Gastroesophageal sphincter (tissue), 4 donors: ENCODE measurements at regions not wholly inside any gene's neighbourhood (a gene's known extent, or its start where the extent isn't known, plus 50 kb on each side); places are given as distances from the start of the nearest gene placed in this dataset.

Experiments
- ATAC-seq: fragments of 150-250 bp; one replicate; pipeline ENCODE4 v1.9.1; 2016; ENCODE audit warnings: mild to moderate bottlenecking, moderate library complexity
- H3K27ac ChIP-seq, 4 donors: fragments of 200-600 bp; sonication (generic) in 3 of 4; 1 replicate in 3 of 4; 2 replicates in 1 of 4; pipeline ENCODE4 v1.5.1; 2016 to 2019
- H3K27me3 ChIP-seq: fragments of 200-600 bp; sonication (generic); one replicate; pipeline ENCODE4 v1.5.1; 2019
- H3K36me3 ChIP-seq, 2 donors: fragments of 200-600 bp; sonication (generic); one replicate each; pipeline ENCODE4 v1.5.1; 2019; ENCODE audit warnings: control low read depth in 1 of 2
- H3K4me1 ChIP-seq, 3 donors: fragments of 200-600 bp; sonication (generic); 1 replicate in 2 of 3; 2 replicates in 1 of 3; pipeline ENCODE4 v1.5.1; 2016 to 2019; ENCODE audit warnings: control low read depth in 2 of 3
- H3K4me3 ChIP-seq, 2 donors: fragments of 200-600 bp; sonication (generic); one replicate each; pipeline ENCODE4 v1.5.1; 2019; ENCODE audit warnings: mild to moderate bottlenecking in 1 of 2, moderate library complexity in 1 of 2
- H3K9me3 ChIP-seq, 3 donors: fragments of 200-600 bp; sonication (generic); one replicate each; pipeline ENCODE4 v1.5.1; 2017 to 2019; ENCODE audit warnings: control low read depth in 2 of 3
- CTCF ChIP-seq, 4 experiments: fragments of 200-600 bp in 2 of 4; fragments of 450-650 bp in 2 of 4; sonication (generic) in 1 of 4; IDR thresholded peaks; one replicate each; pipeline ENCODE4 v1.5.1; 2017 to 2019; ENCODE audit warnings: antibody characterized with exemption in 4 of 4, mild to moderate bottlenecking in 2 of 4, moderate library complexity in 2 of 4
- EP300 ChIP-seq: sonication (generic); formaldehyde crosslinking; IDR thresholded peaks from one replicate; pipeline ENCODE4 v1.6.1; 2017; ENCODE audit warnings: antibody characterized with exemption, mild to moderate bottlenecking
- POLR2A ChIP-seq, 2 donors: fragments of 450-650 bp; IDR thresholded peaks; one replicate each; pipeline ENCODE4 v1.6.1; 2017; ENCODE audit warnings: antibody characterized with exemption in 2 of 2, mild to moderate bottlenecking in 2 of 2, moderate library complexity in 1 of 2
- POLR2AphosphoS5 ChIP-seq: sonication (generic); formaldehyde crosslinking; IDR thresholded peaks from one replicate; pipeline ENCODE4 v1.6.1; 2017; ENCODE audit warnings: antibody characterized with exemption
- WGBS, 2 donors: methylation state at CpG; one replicate each; pipeline ENCODE4 v1.1.5; 2018; ENCODE audit warnings: low coverage in 1 of 2; 5-methylcytosine and 5-hydroxymethylcytosine counted together

- 78 to 79% methylated on average over 9 to 13 of the region's 13 CpGs for WGBS, 2 donors
- Histone ChIP-seq H3K4me3 (no peak overlapping the region), H3K36me3 (no peaks in the 10 kb centered on the region), H3K9me3 (no peaks in the 10 kb centered on the region), H3K4me1 (no peaks in the 10 kb centered on the region), H3K27ac (no peak overlapping the region), H3K27me3 (no peaks in the 10 kb centered on the region)
- no peak for ATAC-seq
- TF ChIP-seq CTCF (IDR thresholded peaks at IDR 0.05): no peak
- no peak for TF ChIP-seq POLR2AphosphoS5
- TF ChIP-seq EP300: no peak
- no peak for TF ChIP-seq POLR2A (IDR thresholded peaks at IDR 0.05)
Measured at GRCh38 chr5:167608390-167609272, 682.8 kb upstream of the WWC1 start.

DNA sequence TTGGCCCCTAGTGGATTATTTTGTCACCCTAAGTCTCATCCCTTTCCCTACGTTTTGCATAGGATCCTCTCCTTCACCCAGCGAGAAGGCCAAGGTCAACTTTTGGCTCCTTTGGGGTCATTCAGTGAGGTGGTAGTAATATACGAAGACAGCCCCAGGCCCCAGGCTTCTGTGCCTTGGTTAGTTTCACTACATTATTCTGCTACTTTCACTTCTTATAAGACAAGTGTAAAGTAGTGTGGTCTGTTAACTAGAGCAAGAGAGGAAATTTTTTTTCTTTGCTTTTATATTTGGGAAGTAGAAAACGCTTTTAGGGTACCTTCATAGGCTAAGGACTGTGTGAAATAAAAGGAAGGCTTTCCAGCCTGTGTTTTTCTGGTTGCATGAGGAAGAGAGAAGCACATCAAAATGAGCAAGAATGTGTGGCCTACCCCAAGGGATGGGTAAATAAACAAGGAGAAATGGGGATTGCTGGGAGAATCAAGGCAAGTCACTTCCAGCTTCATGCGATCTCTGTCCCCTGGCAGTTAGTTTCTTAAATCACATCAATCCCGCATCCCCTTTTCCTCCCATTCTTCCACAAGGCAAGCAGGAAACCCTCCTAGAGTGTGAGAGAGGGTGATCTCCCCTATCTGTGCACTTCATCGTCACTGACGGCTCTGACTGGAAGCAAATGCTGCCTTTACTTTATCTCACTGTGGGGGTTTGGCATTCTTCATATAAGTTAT, 677.0 kb upstream of the WWC1 start:
- H3K4me3 ChIP-seq: no peak overlapping the region
- H3K36me3 ChIP-seq: no peaks in the 10 kb centered on the region
- WGBS, 2 donors: 50 to 55% methylated on average over 3 to 8 of the region's 8 CpGs
- ATAC-seq: no peak
- no peaks in the 10 kb centered on the region for H3K27me3 ChIP-seq
- no peak overlapping the region for H3K27ac ChIP-seq
- TF ChIP-seq EP300 (no peak), POLR2AphosphoS5 (no peak), CTCF (IDR thresholded peaks at IDR 0.05) (no peak), POLR2A (IDR thresholded peaks at IDR 0.05) (no peak)
- no peaks in the 10 kb centered on the region for H3K4me1 ChIP-seq
- no peaks in the 10 kb centered on the region for H3K9me3 ChIP-seq

GRCh38 chr5:167616043-167616890, 675.2 kb upstream of the WWC1 start:
- no peaks in the 10 kb centered on the region for H3K27me3 ChIP-seq
- no peaks in the 10 kb centered on the region for H3K9me3 ChIP-seq
- ATAC-seq: no peak
- H3K4me1 ChIP-seq: no peaks in the 10 kb centered on the region
- no peak overlapping the region for H3K27ac ChIP-seq
- H3K36me3 ChIP-seq: no peaks in the 10 kb centered on the region
- WGBS, 2 donors: 31 to 51% methylated on average over 2 of the region's 2 CpGs
- TF ChIP-seq POLR2A (IDR thresholded peaks at IDR 0.05) (no peak), EP300 (no peak), POLR2AphosphoS5 (no peak), CTCF (IDR thresholded peaks at IDR 0.05) (no peak)
- no peak overlapping the region for H3K4me3 ChIP-seq

DNA sequence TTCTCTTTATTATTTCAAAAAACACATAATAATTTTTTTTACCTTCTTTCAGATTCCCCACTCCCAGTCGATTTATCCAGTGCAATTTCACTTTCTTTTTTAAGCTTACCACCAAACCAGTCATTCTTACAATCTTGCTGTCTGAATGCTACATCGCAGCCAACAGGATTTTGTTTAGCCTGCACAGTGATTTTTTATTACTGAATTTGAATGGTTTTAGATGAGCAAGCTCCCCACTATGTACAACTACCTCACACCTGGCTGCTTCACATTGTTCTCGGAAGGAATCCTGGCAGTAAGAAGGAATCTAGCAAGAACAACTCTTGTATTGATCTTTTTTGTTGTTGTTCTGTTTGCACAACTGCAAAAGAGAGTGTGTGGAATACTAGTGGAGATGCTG, 668.1 kb upstream of the WWC1 start:
- no peak for ATAC-seq
- no peak for TF ChIP-seq POLR2A (IDR thresholded peaks at IDR 0.05)
- no peak for TF ChIP-seq EP300
- TF ChIP-seq CTCF (IDR thresholded peaks at IDR 0.05): no peak
- no peak for TF ChIP-seq POLR2AphosphoS5
- 75 to 79% methylated on average over 2 to 3 of the region's 3 CpGs for WGBS, 2 donors

More for the DNA sequence above, 668.1 kb upstream of the WWC1 start:
- H3K9me3 ChIP-seq: no peaks in the 10 kb centered on the region
- no peaks in the 10 kb centered on the region for H3K27me3 ChIP-seq
- no peak overlapping the region for H3K4me3 ChIP-seq
- H3K4me1 ChIP-seq: no peaks in the 10 kb centered on the region
- H3K27ac ChIP-seq: no peak overlapping the region
- H3K36me3 ChIP-seq: no peaks in the 10 kb centered on the region
